Osteocyte (in vitro differentiated cells): ENCODE measurements at regions not wholly inside any gene's neighbourhood (a gene's known extent, or its start where the extent isn't known, plus 50 kb on each side); places are given as distances from the start of the nearest gene placed in this dataset.

Source experiments
- DNase-seq: peaks from one replicate; pipeline ENCODE4 v3.0.0; 2021; ENCODE audit warnings: mixed read lengths; ENCODE audit not compliant: unreplicated experiment; ENCODE audit errors: extremely low spot score
- H3K27ac Mint-ChIP-seq: one replicate; pipeline ENCODE4 v1.8.0; 2021; ENCODE audit warnings: mild to moderate bottlenecking, mixed read lengths; ENCODE audit not compliant: unreplicated experiment
- H3K27me3 Mint-ChIP-seq: one replicate; pipeline ENCODE4 v1.8.0; 2021; ENCODE audit warnings: mixed read lengths; ENCODE audit not compliant: unreplicated experiment
- H3K36me3 Mint-ChIP-seq: one replicate; pipeline ENCODE4 v1.8.0; 2021; ENCODE audit warnings: mixed read lengths; ENCODE audit not compliant: unreplicated experiment
- H3K4me1 Mint-ChIP-seq: one replicate; pipeline ENCODE4 v1.8.0; 2021; ENCODE audit warnings: mixed read lengths; ENCODE audit not compliant: unreplicated experiment
- H3K4me3 Mint-ChIP-seq: one replicate; pipeline ENCODE4 v1.8.0; 2021; ENCODE audit warnings: mild to moderate bottlenecking, moderate library complexity, mixed read lengths; ENCODE audit not compliant: unreplicated experiment
- H3K9me3 Mint-ChIP-seq: one replicate; pipeline ENCODE4 v1.8.0; 2021; ENCODE audit warnings: mixed read lengths; ENCODE audit not compliant: unreplicated experiment
- TF ChIP-seq, protein P1 (sequence below): fragments of 200-600 bp; sonication (generic); IDR thresholded peaks from 2 replicates; pipeline ENCODE4 v1.5.0; 2021; ENCODE audit warnings: antibody characterized with exemption, mild to moderate bottlenecking, moderate library complexity

DNA sequence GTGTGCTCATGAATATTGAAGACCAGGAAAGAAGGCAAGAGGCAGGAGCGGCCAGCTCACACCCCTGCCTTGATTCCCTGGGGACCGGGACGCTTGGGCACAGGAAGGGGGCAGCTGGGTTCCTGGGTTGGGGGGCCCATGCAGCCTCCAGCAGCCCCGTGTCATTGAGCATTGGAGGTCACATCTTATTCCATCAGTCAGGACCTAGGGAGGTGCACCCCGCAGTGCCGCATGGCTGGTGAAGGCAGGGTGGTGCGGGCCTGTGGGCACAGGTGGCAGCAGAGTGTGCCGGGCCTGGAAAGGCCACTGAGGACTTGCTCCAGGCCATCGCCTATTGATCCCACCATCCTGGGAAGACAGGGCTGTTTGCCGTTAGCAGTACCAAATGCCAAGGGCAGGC, 116.3 kb upstream of the NECTIN1 start:
- TF ChIP-seq, protein P1, sequence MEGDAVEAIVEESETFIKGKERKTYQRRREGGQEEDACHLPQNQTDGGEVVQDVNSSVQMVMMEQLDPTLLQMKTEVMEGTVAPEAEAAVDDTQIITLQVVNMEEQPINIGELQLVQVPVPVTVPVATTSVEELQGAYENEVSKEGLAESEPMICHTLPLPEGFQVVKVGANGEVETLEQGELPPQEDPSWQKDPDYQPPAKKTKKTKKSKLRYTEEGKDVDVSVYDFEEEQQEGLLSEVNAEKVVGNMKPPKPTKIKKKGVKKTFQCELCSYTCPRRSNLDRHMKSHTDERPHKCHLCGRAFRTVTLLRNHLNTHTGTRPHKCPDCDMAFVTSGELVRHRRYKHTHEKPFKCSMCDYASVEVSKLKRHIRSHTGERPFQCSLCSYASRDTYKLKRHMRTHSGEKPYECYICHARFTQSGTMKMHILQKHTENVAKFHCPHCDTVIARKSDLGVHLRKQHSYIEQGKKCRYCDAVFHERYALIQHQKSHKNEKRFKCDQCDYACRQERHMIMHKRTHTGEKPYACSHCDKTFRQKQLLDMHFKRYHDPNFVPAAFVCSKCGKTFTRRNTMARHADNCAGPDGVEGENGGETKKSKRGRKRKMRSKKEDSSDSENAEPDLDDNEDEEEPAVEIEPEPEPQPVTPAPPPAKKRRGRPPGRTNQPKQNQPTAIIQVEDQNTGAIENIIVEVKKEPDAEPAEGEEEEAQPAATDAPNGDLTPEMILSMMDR = no peak
- no peak for DNase-seq
- Mint-ChIP-seq H3K36me3 (no peaks in the 10 kb centered on the region), H3K9me3 (no peaks in the 10 kb centered on the region), H3K27ac (no peak overlapping the region), H3K27me3 (peaks cover 8% of the 10 kb centered on the region), H3K4me3 (no peak overlapping the region), H3K4me1 (no peaks in the 10 kb centered on the region)

DNA sequence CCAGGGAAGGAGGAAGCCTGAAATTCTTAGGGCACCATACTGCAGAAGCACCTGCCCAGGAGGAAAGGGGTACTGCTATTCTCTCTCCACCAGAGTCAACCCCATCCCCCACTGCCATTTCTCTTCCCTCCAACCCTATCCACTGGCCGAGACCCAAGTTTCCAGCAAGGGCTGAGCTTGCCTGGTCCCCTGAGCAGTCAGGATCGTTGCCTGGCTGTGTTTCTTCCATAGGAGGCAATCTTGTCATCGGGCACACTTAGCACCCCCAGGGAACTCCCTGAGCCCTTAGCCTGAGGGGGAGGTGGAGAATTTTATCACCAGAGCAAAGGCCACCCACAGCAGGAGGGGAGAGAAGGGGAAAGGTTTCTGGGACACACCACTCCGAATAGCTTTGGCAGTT, 115.8 kb upstream of the NECTIN1 start:
- no peak for DNase-seq
- no peaks in the 10 kb centered on the region for H3K4me1 Mint-ChIP-seq
- H3K27me3 Mint-ChIP-seq = peaks cover 4% of the 10 kb centered on the region
- TF ChIP-seq, protein P1 = no peak
- H3K9me3 Mint-ChIP-seq = no peaks in the 10 kb centered on the region
- no peak overlapping the region for H3K4me3 Mint-ChIP-seq
- H3K27ac Mint-ChIP-seq = no peak overlapping the region
- H3K36me3 Mint-ChIP-seq = no peaks in the 10 kb centered on the region

DNA sequence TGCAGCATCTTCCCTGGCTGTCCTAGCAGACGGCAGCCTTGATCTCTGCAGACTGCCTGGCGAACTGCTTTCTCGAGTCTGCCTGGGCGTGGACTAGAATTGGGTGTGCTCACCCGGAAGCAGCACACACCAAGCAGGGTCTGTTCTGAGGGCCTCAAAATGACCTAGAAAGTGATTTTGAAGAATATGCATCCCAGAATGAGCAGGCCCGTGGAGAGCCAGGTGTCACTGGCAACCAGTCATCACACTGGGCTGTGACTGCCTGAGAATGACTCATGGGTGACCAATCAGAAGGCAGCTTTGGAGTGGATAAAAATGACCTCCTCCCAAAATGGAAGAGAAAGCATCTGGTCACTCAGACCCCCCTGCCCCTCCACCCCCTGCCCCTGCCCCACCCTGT, 114.9 kb upstream of the NECTIN1 start:
- Mint-ChIP-seq H3K9me3 (no peaks in the 10 kb centered on the region), H3K4me3 (no peak overlapping the region), H3K27me3 (no peaks in the 10 kb centered on the region), H3K36me3 (no peaks in the 10 kb centered on the region), H3K27ac (no peak overlapping the region), H3K4me1 (no peaks in the 10 kb centered on the region)
- no peak for DNase-seq
- TF ChIP-seq, protein P1 = no peak

DNA sequence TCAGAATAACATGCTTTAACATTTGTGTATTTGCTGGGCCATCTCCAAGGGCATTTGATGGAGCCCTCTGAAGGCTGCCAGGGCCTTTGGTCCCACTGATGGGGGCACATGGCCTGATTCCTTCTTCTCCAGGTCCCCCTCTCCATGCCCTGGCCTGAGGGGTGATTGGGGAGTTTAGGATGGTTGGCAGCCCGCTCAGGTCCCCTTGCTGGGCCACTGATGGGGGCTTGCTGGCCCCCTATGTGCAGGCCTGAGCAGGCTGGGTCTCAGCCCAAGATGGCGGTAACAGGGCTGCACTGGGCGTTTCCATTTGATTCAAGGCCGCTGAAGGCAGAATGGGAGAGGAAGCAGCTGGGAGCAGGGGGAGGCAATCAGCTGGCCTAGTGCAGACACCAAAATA, 113.7 kb upstream of the NECTIN1 start:
- Mint-ChIP-seq H3K27ac (no peak overlapping the region), H3K9me3 (no peaks in the 10 kb centered on the region), H3K4me3 (no peak overlapping the region), H3K4me1 (no peaks in the 10 kb centered on the region), H3K36me3 (no peaks in the 10 kb centered on the region), H3K27me3 (no peaks in the 10 kb centered on the region)
- TF ChIP-seq, protein P1 = no peak
- no peak for DNase-seq

DNA sequence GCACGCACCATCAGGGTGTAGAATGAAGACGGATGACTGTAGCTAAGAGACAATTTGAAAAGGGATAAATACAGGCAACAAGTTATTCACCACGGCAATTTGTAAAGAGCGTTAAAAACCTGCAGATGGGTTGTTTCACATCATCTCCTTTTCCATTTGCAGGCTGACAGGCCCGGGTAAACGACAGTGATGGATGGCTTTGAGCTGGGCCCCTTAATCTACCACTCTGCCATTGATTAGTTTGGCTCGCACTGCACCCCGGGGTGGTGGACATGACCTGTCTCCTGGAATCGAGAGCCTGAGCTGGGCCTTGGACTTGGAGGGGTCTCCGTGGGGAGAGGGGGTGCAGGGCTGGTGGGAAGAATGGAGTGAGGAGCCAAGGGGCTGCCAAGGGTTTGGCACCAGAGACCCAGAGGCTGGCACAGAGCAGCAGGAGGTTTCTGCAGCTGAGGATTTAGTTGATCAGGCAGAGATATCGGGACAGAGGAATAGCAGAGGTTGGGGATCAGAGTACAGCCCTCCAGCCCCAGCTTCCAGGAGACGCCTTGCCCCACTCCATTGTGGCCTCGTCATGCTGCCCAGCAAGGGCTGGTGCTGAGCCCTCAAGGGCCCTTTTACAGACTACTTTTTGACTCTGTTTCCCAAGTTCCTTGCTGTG, 110.6 kb upstream of the NECTIN1 start:
- Mint-ChIP-seq H3K4me1 (no peaks in the 10 kb centered on the region), H3K9me3 (peaks cover 6% of the 10 kb centered on the region), H3K27ac (no peak overlapping the region), H3K4me3 (no peak overlapping the region), H3K36me3 (no peaks in the 10 kb centered on the region), H3K27me3 (peaks cover 3% of the 10 kb centered on the region)
- TF ChIP-seq, protein P1 = no peak
- no peak for DNase-seq
